ENCODE measurements at regions not wholly inside any gene's neighbourhood (a gene's known extent, or its start where the extent isn't known, plus 50 kb on each side); places are given as distances from the start of the nearest gene placed in this dataset.

DNA sequence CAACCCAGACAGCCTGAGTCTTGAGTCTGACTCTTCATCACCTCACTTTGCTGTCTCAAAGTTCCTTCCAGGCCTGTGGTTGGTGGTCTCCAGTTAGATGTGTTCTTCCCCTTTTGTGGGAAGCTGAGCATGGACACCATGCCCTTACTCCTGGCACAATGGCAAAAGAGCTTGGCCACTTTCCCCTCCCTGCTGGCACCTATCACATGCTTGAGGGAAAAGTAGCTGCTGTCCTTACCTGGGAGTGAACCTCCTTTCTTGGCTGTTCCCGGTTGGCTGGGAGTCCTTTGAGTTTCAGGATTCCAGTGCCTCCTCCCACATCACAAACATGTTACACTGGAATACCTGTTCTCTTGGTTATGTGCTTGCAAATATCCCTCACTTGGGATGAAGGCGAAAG, 97.8 kb downstream of the GATA6 start:
- H3K27ac ChIP-seq = no peak overlapping the region
- DNase-seq (ENCODE audit: low read depth, low spot score) = no peak

DNA sequence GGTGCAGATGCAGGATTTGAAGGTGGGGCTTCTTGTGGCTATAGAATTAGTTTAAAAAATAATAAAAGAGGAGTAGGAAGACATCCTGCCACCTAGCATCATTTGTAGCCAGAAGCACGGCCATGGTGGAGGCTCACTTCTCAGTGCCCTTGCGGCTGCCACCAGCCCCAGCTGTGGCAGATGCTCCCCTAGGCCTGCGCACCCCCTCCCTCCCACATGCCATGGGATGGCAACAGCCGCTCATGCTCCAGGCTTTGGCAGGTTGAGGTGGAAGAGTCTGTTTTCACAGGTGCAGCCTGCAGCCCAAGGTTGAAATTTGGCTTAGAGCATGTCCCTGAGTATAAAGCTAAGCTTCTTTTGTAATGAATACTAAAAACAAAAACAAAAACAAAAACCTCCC, 96.4 kb downstream of the GATA6 start:
- no peak for DNase-seq (ENCODE audit: low read depth, low spot score)
- H3K27ac ChIP-seq = no peak overlapping the region

DNA sequence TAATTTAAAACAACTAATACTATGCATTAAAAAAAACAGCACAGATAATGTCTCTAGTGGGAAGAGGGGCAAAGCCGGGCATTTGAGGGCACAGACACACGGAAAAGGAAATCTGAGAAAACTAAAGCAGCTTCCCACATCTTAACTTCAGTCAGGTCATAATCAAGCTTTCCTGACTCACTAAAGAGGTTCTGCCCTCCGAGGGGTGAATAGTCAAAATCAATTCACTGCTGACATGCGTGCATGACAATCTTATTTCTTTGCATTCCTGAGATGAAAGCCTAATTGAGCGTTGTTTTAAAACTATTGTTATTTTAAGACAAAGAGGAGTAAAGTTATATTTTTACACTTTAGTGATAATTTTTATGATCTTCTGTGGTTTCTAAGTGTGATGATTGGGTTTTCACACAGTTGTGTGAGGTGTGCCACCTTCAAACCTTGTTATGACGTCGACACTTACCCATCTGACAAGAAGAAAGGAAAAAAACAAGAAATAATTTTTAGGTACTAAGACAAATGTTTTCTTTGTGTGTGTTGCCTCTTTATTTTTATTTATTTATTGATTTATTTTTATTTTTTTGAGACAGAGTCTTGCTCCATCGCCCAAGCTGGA, 90.9 kb downstream of the GATA6 start:
- no peak for DNase-seq (ENCODE audit: low read depth, low spot score)
- H3K27ac ChIP-seq = no peak overlapping the region

DNA sequence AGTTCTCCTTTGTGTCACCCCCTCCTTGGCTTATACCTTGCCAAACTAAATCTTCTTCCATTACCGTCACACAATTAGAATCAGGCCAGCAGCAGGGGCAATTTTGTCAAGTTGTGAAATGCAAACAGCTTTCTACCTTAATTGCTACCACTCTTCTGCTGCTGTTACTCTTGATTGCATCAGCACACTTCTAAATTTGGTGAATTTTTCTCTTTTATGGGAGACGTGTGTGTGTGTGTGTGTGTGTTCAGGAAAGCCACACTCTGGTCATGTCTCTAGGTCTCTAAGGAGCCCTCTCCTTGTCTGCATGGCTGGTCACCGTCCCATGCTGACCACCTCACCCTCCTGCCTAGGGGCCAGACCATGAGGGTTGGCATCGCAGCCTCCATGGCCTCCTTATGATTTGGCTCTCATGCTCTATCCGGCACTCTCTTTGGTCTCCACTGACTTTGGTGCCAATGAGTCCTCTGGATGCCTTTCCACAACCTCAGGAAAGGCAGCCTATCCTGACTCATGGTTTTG, 87.7 kb downstream of the GATA6 start:
- DNase-seq (ENCODE audit: low read depth, low spot score) = no peak
- H3K27ac ChIP-seq = no peak overlapping the region

- H3K27ac ChIP-seq = no peak overlapping the region
- DNase-seq (ENCODE audit: low read depth, low spot score) = no peak
Measured at GRCh38 chr18:22254088-22254487, 84.7 kb downstream of the GATA6 start.

- no peak for DNase-seq (ENCODE audit: low read depth, low spot score)
- no peak overlapping the region for H3K27ac ChIP-seq
Measured at GRCh38 chr18:22253676-22254075, 84.3 kb downstream of the GATA6 start.

DNA sequence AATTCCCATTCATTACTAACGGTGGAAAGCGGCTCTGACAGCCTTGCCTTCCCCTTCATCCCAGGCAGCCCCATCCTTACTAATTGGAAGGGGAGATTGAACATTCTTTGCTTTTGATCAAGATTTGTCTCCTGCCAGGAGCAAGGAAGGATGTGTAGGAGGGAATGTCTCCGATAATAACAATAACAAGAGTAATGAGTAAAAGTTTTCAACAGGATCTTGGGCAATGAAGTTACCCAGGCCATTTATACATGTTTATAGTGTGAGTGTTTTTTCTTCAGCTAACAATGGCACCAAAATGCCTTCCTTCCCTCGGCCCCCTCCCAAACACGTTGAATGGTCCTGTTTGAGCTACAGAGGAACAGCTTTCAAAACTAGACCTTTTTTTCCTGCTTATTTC, 83.8 kb downstream of the GATA6 start:
- DNase-seq (ENCODE audit: low read depth, low spot score) = no peak
- no peak overlapping the region for H3K27ac ChIP-seq
